Neural crest cell (in vitro differentiated cells): ENCODE measurements at regions not wholly inside any gene's neighbourhood (a gene's known extent, or its start where the extent isn't known, plus 50 kb on each side); places are given as distances from the start of the nearest gene placed in this dataset.

ENCODE experiments used
- DNase-seq: peaks from one replicate; pipeline ENCODE4 v3.0.0; 2021; ENCODE audit warnings: low read depth, mixed read lengths, low spot score
- H3K27ac Mint-ChIP-seq: one replicate; pipeline ENCODE4 v1.8.0; 2021; ENCODE audit warnings: mild to moderate bottlenecking, mixed read lengths; ENCODE audit not compliant: unreplicated experiment
- H3K27me3 Mint-ChIP-seq: 2 replicates; pipeline ENCODE4 v1.8.0; 2021; ENCODE audit warnings: low read depth, mild to moderate bottlenecking, mixed read lengths
- H3K36me3 Mint-ChIP-seq: 2 replicates; pipeline ENCODE4 v1.8.0; 2021; ENCODE audit warnings: low read depth, mild to moderate bottlenecking, mixed read lengths
- H3K4me1 Mint-ChIP-seq: 2 replicates; pipeline ENCODE4 v1.8.0; 2021; ENCODE audit warnings: mixed read lengths
- H3K4me3 Mint-ChIP-seq: one replicate; pipeline ENCODE4 v1.8.0; 2021; ENCODE audit warnings: mild to moderate bottlenecking, mixed read lengths
- H3K9me3 Mint-ChIP-seq: 2 replicates; pipeline ENCODE4 v1.8.0; 2021; ENCODE audit warnings: mixed read lengths
- TF ChIP-seq, protein P1 (sequence below): fragments of 200-600 bp; sonication (generic); conservative IDR thresholded peaks from 2 replicates; pipeline ENCODE4 v1.5.0; 2021; ENCODE audit warnings: antibody characterized with exemption, mild to moderate bottlenecking

DNA sequence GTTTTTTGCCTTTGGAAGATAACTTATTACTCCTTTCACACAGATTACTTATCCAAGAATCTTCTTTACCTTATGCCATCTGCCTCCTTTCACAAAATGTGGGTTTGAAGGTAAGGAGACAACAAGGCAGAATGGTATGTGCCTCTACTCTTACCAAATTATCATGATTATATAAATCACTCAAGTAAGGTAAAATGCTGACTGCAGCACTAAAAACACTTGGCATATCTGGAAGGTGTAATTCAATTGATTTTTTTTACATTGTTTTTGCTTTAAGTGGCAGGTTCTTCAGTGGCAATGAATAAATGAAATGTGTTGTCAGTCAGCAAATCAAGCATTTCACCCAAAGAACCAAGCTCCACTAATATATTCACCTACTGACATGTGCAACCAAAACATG, 346.1 kb downstream of the OMA1 start:
- H3K27ac Mint-ChIP-seq = no peak overlapping the region
- no peak for DNase-seq
- TF ChIP-seq, protein P1, sequence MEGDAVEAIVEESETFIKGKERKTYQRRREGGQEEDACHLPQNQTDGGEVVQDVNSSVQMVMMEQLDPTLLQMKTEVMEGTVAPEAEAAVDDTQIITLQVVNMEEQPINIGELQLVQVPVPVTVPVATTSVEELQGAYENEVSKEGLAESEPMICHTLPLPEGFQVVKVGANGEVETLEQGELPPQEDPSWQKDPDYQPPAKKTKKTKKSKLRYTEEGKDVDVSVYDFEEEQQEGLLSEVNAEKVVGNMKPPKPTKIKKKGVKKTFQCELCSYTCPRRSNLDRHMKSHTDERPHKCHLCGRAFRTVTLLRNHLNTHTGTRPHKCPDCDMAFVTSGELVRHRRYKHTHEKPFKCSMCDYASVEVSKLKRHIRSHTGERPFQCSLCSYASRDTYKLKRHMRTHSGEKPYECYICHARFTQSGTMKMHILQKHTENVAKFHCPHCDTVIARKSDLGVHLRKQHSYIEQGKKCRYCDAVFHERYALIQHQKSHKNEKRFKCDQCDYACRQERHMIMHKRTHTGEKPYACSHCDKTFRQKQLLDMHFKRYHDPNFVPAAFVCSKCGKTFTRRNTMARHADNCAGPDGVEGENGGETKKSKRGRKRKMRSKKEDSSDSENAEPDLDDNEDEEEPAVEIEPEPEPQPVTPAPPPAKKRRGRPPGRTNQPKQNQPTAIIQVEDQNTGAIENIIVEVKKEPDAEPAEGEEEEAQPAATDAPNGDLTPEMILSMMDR = no peak
- peaks cover 2% of the 10 kb centered on the region for H3K36me3 Mint-ChIP-seq
- H3K27me3 Mint-ChIP-seq = no peaks in the 10 kb centered on the region
- peaks cover 3% of the 10 kb centered on the region for H3K9me3 Mint-ChIP-seq
- H3K4me1 Mint-ChIP-seq = no peaks in the 10 kb centered on the region
- no peak overlapping the region for H3K4me3 Mint-ChIP-seq

DNA sequence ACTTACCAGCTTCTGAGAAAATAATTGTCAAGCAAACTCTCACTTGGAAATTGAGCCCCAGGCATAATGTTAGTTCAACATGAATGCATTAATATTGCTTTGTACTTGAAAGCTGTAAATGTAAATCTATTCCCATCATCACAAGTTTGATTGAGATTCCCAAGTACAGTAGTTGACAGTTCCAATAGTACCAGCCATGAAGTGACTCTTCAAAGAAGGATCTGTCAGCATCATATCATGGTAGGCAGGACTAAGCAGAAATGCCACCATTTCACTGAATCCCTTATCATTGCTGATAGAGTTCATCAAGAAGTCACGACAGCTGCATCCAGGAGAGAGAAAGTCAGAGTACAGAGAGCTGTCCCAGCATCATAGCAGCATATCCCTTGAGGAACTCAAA, 348.7 kb downstream of the OMA1 start:
- TF ChIP-seq, protein P1 = no peak
- H3K4me3 Mint-ChIP-seq = no peak overlapping the region
- H3K36me3 Mint-ChIP-seq = peaks cover 5% of the 10 kb centered on the region
- peaks cover 2% of the 10 kb centered on the region for H3K27me3 Mint-ChIP-seq
- no peak for DNase-seq
- no peaks in the 10 kb centered on the region for H3K4me1 Mint-ChIP-seq
- H3K9me3 Mint-ChIP-seq = peaks cover 3% of the 10 kb centered on the region
- H3K27ac Mint-ChIP-seq = no peak overlapping the region

DNA sequence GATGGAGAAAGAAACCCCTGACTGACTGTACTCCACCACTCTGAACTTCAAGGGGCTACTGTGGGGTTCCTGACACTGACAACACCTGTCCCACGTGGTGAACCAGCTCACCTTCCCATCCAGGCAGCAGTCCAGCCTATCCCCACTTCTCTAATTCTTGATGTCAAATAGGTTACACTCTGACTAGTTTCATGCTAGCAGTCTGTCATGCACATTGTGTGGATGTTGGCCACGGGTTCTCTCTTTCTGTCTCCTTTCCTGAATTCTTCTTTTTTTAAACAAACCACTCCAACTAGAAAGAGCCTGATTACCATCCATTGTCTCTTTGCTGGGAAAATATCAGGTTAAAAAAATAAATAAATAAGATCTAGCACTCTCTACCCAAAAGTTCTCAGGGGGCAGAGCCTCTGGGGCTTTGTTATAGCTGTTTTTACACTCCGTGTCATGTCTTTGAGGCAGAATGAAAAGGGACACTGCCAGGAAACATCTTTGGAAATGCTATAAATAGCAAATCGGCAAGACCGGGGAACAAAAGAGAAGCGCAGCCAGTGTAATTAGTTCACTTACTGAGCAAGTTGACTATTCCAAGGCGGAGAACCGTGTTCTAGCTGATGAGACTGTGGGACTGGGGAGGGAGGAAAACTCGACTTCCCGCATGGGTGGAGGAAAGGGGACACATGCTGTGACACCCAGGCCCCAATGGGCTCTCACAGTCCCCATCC, 356.1 kb downstream of the OMA1 start:
- peaks cover 2% of the 10 kb centered on the region for H3K27me3 Mint-ChIP-seq
- H3K4me1 Mint-ChIP-seq = peaks cover 12% of the 10 kb centered on the region
- H3K4me3 Mint-ChIP-seq = no peak overlapping the region
- H3K36me3 Mint-ChIP-seq = peaks cover 3% of the 10 kb centered on the region
- DNase-seq = peak; percentile 1
- TF ChIP-seq, protein P1 = no peak
- peaks cover 3% of the 10 kb centered on the region for H3K9me3 Mint-ChIP-seq
- peak overlapping the region; percentile 55 for H3K27ac Mint-ChIP-seq

DNA sequence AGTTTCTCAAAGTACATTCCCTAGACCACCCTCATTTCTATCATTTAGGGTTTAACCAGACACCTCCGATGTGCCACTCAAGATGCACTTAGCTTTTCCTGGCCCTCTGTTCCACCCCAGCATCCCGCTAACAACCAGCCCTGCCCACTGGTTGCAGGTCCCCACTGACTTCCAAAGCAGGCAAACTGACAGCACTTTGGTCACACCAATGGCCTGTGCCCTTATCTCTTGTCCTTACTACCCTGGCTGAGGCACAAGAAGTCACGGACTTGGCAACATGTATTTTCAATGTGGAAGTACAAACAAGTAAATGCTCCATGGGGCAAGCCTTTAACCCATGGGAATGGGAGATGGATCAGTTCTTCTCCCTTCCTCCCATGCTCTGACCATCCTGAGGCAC, 357.1 kb downstream of the OMA1 start:
- H3K27ac Mint-ChIP-seq = no peak overlapping the region
- peaks cover 3% of the 10 kb centered on the region for H3K9me3 Mint-ChIP-seq
- H3K4me1 Mint-ChIP-seq = peaks cover 12% of the 10 kb centered on the region
- no peak for DNase-seq
- TF ChIP-seq, protein P1 = no peak
- no peaks in the 10 kb centered on the region for H3K27me3 Mint-ChIP-seq
- H3K36me3 Mint-ChIP-seq = peaks cover 3% of the 10 kb centered on the region
- H3K4me3 Mint-ChIP-seq = no peak overlapping the region

DNA sequence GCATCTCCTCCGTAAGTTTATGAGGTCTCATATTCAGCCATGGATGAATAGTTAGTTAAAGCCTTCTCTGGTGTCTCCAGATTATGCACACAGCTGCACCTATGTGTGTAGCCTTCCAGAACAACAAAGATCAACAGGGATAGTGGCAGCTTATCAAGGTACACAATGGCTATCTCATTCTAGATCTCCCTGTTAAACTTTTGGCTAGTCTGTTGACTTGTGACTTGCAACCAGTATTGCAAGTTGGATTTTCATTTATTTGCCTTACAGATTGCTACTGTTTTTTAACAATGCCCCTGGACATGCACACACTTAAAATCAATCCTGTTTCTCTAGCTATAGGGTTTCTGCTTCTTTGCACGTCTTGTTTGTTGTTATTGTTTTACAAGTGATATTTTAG, 363.2 kb downstream of the OMA1 start:
- TF ChIP-seq, protein P1 = no peak
- peaks cover 2% of the 10 kb centered on the region for H3K9me3 Mint-ChIP-seq
- no peak for DNase-seq
- H3K4me3 Mint-ChIP-seq = no peak overlapping the region
- no peaks in the 10 kb centered on the region for H3K4me1 Mint-ChIP-seq
- H3K36me3 Mint-ChIP-seq = peaks cover 3% of the 10 kb centered on the region
- no peaks in the 10 kb centered on the region for H3K27me3 Mint-ChIP-seq
- H3K27ac Mint-ChIP-seq = no peak overlapping the region
